SU-DHL-6 (cell line): ENCODE measurements at regions not wholly inside any gene's neighbourhood (a gene's known extent, or its start where the extent isn't known, plus 50 kb on each side); places are given as distances from the start of the nearest gene placed in this dataset.

Experiments used
- EZH2phosphoT487 ChIP-seq: fragments of 200-600 bp; sonication (generic), shearing (Covaris generic); conservative IDR thresholded peaks from 2 replicates; pipeline ENCODE4 v1.6.1; 2018; ENCODE audit warnings: mild to moderate bottlenecking, antibody characterized with exemption, low read length, moderate library complexity, mixed read lengths
- TF ChIP-seq, protein P1 (sequence below): fragments of 200-600 bp; sonication (generic); IDR thresholded peaks from one replicate; pipeline ENCODE4 v1.5.1; 2017; ENCODE audit warnings: antibody characterized with exemption, mild to moderate bottlenecking, low read length, moderate library complexity; ENCODE audit not compliant: insufficient read depth, poor library complexity, severe bottlenecking

DNA sequence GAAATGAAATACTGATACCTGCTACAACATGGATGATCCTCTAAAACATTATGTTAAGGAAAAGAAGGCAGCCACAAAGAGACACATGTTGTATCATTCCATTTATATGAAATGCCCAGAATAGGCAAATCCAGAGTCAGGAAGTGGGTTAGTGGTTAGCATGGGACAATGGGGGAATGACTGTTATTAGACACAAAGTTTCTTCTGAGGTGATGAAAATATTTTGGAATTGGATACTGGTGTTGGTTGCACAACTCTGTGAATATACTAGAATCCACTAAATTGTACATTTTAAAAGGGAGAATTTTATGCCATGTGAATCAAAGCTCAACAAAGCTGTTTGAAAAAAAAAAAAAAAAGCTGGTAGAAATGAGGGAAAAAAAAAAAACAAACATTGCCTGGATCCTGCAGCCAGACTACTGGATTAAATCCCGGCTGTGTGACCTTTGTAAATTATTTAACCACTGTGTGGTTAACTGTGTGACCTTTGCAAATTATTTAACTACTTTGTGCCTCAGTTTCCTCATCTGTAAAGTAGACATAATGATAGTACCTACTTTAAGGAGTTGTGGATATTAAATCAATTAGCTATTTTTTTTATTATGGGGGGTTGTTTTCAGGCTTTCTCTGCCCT, 75.6 kb upstream of the PRICKLE2 start:
- TF ChIP-seq, protein P1, sequence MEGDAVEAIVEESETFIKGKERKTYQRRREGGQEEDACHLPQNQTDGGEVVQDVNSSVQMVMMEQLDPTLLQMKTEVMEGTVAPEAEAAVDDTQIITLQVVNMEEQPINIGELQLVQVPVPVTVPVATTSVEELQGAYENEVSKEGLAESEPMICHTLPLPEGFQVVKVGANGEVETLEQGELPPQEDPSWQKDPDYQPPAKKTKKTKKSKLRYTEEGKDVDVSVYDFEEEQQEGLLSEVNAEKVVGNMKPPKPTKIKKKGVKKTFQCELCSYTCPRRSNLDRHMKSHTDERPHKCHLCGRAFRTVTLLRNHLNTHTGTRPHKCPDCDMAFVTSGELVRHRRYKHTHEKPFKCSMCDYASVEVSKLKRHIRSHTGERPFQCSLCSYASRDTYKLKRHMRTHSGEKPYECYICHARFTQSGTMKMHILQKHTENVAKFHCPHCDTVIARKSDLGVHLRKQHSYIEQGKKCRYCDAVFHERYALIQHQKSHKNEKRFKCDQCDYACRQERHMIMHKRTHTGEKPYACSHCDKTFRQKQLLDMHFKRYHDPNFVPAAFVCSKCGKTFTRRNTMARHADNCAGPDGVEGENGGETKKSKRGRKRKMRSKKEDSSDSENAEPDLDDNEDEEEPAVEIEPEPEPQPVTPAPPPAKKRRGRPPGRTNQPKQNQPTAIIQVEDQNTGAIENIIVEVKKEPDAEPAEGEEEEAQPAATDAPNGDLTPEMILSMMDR: no peak
- no peak for TF ChIP-seq EZH2phosphoT487
